Transverse colon (tissue), 4 donors: ENCODE measurements at regions not wholly inside any gene's neighbourhood (a gene's known extent, or its start where the extent isn't known, plus 50 kb on each side); places are given as distances from the start of the nearest gene placed in this dataset.

Experiments used
- CTCF ChIP-seq, 5 experiments: fragments of 200-600 bp in 3 of 5; fragments of 450-650 bp in 2 of 5; sonication (generic) in 3 of 5; IDR thresholded peaks; 1 replicate in 2 of 5; 2 replicates in 3 of 5; pipeline ENCODE4 v1.5.1; 2016 to 2017; ENCODE audit warnings: antibody characterized with exemption in 5 of 5, inconsistent platforms in 3 of 5, mild to moderate bottlenecking in 2 of 5, moderate library complexity in 1 of 5
- EP300 ChIP-seq: sonication (generic); formaldehyde crosslinking; IDR thresholded peaks from one replicate; pipeline ENCODE4 v1.6.1; 2017; ENCODE audit warnings: antibody characterized with exemption, low read depth
- POLR2A ChIP-seq: fragments of 450-650 bp; IDR thresholded peaks from one replicate; pipeline ENCODE4 v1.6.1; 2016; ENCODE audit warnings: antibody characterized with exemption, mild to moderate bottlenecking, moderate library complexity
- POLR2AphosphoS5 ChIP-seq, 3 donors: sonication (generic); formaldehyde crosslinking; IDR thresholded peaks; one replicate each; pipeline ENCODE4 v1.6.1; 2016; ENCODE audit warnings: antibody characterized with exemption in 3 of 3

GRCh38 chr22:27660306-27660705, 141.2 kb downstream of the MN1 start:
- TF ChIP-seq CTCF (IDR thresholded peaks at IDR 0.05) (no peak), POLR2A (no peak), EP300 (no peak), POLR2AphosphoS5 (IDR thresholded peaks at IDR 0.05) (no peak)
